ENCODE measurements at regions not wholly inside any gene's neighbourhood (a gene's known extent, or its start where the extent isn't known, plus 50 kb on each side); places are given as distances from the start of the nearest gene placed in this dataset.
"Not testable (repeated sequence)": the region's sequence is repeated elsewhere in the genome, so short reads cannot be mapped to it uniquely, and the experiment has no call there.

GRCh38 chr13:73576291-73576690 is 517.5 kb downstream of the KLF5 start:
- no peak for DNase-seq (ENCODE audit: low read depth)

- no peak for DNase-seq (ENCODE audit: low read depth)
These were observed 514.0 kb downstream of the KLF5 start for GRCh38 chr13:73572824-73573223.

- DNase-seq (ENCODE audit: low read depth) = no peak
These were observed 512.6 kb downstream of the KLF5 start for GRCh38 chr13:73571376-73571775.

- peak; percentile 4 for DNase-seq (ENCODE audit: low read depth)
These were observed 498.1 kb downstream of the KLF5 start for GRCh38 chr13:73556902-73557301.

- DNase-seq (ENCODE audit: low read depth) = no peak
These were observed 497.3 kb downstream of the KLF5 start for GRCh38 chr13:73556128-73556527.

- no peak for DNase-seq (ENCODE audit: low read depth)
These were observed 492.9 kb downstream of the KLF5 start for GRCh38 chr13:73551736-73552135.

GRCh38 chr13:73549717-73550116 is 490.9 kb downstream of the KLF5 start:
- DNase-seq (ENCODE audit: low read depth) = no peak

GRCh38 chr13:73548449-73548848 is 489.6 kb downstream of the KLF5 start:
- no peak for DNase-seq (ENCODE audit: low read depth)

GRCh38 chr13:73547239-73547638 is 488.4 kb downstream of the KLF5 start:
- no peak for DNase-seq (ENCODE audit: low read depth)

- peak; percentile 2 for DNase-seq (ENCODE audit: low read depth)
These were observed 485.4 kb downstream of the KLF5 start for GRCh38 chr13:73544175-73544574.

- DNase-seq (ENCODE audit: low read depth) = no peak
These were observed 483.6 kb downstream of the KLF5 start for GRCh38 chr13:73542446-73542845.

GRCh38 chr13:73536865-73537264 is 478.1 kb downstream of the KLF5 start:
- DNase-seq (ENCODE audit: low read depth) = no peak

GRCh38 chr13:73535341-73535740 is 476.5 kb downstream of the KLF5 start:
- DNase-seq (ENCODE audit: low read depth) = no peak

GRCh38 chr13:73532987-73533510 is 474.2 kb downstream of the KLF5 start:
- no peak for DNase-seq (ENCODE audit: low read depth)

GRCh38 chr13:73532582-73532981 is 473.8 kb downstream of the KLF5 start:
- no peak for DNase-seq (ENCODE audit: low read depth)

- DNase-seq (ENCODE audit: low read depth) = no peak
These were observed 472.2 kb downstream of the KLF5 start for GRCh38 chr13:73531014-73531413.

GRCh38 chr13:73522937-73523336 is 464.1 kb downstream of the KLF5 start:
- DNase-seq (ENCODE audit: low read depth) = no peak

GRCh38 chr13:73521985-73522524 is 463.2 kb downstream of the KLF5 start:
- no peak for DNase-seq (ENCODE audit: low read depth)

GRCh38 chr13:73521290-73521624 is 462.5 kb downstream of the KLF5 start:
- DNase-seq (ENCODE audit: low read depth) = no peak

- DNase-seq (ENCODE audit: low read depth) = no peak
These were observed 461.9 kb downstream of the KLF5 start for GRCh38 chr13:73520566-73521289.

- DNase-seq (ENCODE audit: low read depth) = not testable (repeated sequence)
These were observed 461.3 kb downstream of the KLF5 start for GRCh38 chr13:73520135-73520534.

GRCh38 chr13:73519396-73520116 is 460.8 kb downstream of the KLF5 start:
- no peak for DNase-seq (ENCODE audit: low read depth)

GRCh38 chr13:73517766-73518165 is 459.0 kb downstream of the KLF5 start:
- DNase-seq (ENCODE audit: low read depth) = no peak

Data from ELR (cell line).